NCI-H1105 treated with DMSO at 0.1 percent for 48 hours (cell line): ENCODE measurements at regions not wholly inside any gene's neighbourhood (a gene's known extent, or its start where the extent isn't known, plus 50 kb on each side); places are given as distances from the start of the nearest gene placed in this dataset.
"Not testable (repeated sequence)": the region's sequence is repeated elsewhere in the genome, so short reads cannot be mapped to it uniquely, and the experiment has no call there.

Source experiments
- DNase-seq: peaks from one replicate; lab custom pipeline; 2025; lab: John Stamatoyannopoulos, UW

DNA sequence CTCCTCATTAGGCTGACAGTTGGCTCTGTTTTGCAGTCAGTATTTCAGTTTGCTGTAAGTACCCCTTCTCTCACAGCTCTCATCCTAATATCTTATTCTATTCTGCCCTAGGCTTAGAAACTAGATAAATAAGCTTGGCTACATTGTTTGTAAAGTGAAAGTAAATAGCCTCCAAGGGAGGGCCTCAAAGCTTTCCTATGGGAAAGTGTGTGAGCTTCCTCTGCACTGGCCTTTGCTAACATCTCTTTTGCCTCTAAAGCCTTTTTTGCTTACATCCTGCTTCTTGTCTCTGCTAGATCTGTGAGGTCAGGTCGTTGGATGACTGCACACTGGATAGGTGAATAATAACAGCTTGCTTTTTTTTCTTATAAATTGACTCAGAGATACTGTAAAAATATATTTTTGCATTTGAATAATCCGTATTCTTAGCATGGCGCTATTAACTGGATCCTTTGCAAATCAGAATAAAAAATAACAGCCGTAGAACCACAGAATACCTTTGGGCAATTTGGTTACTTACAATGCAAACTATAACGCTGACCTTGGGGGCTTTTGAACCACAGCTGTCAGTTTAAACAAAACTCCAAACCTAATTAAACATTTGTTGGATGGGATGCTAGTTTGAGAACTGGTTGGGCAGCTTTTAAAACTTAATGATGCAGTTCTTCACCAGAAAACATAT is 55.1 kb downstream of the TTC6 start:
- peak; percentile 62 for DNase-seq

GRCh38 chr14:37652042-37652441 is 56.6 kb downstream of the TTC6 start:
- DNase-seq, result no peak

GRCh38 chr14:37655418-37655817 is 60.0 kb downstream of the TTC6 start:
- DNase-seq, result no peak

- peak; percentile 35 for DNase-seq
Observed at GRCh38 chr14:37658156-37658555, 62.7 kb downstream of the TTC6 start.

DNA sequence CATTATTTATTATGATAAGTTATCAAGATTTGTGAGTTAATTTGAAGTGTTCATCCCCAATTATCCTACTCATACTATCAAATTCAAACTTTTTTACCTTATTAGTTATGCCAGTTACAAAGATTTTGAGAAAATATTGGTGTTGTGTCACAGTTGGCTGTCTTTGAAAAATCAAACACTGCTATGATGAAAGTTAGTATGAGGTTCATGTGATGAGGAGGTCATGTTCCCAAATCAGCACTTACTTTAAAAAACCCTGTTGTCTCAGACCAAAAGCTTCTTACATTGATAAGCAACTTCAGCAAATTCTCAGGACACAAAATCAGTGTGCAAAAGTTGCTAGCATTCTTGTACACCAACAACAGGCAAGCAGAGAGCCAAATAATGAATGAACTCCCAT is 68.1 kb downstream of the TTC6 start:
- no peak for DNase-seq

GRCh38 chr14:37665479-37665878 is 70.0 kb downstream of the TTC6 start:
- no peak for DNase-seq

DNA sequence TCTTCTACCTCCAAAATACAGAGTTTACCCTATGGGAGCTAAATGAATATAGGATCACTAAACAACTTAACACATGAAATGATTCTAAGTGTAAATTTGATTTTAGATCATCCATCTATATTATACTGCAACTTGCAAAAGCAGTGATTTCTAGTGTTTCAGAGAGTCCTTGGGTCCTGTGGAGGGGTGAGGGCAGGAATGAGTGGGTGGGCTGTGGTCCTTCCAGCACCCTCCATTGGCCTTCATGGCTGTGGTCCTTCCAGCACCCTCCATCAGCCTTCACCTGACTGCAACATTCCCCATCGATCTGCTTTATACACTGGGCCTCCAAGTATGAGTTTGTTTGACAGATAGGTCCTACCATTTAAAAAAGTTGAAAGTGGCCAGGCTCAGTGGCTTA is 70.5 kb downstream of the TTC6 start:
- no peak for DNase-seq

DNA sequence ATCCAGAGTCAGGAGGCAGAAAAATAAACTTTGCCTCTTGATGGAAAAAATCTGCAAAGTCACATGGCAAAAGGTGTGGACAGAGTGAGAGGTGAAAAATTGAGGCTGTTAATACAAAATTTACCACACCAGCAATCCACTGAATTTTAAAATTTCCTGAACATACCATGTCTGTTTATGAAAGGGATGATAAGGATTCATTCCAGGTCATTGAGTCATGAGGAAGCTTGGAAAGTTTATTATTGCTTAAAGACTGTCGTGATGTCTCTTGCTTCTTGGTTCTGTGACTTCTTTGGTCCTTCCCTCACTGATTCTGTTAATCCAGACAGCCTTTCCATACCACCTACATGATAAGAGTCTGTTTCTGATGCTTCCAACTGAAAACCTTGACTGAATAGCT is 73.2 kb downstream of the TTC6 start:
- DNase-seq, result no peak

DNA sequence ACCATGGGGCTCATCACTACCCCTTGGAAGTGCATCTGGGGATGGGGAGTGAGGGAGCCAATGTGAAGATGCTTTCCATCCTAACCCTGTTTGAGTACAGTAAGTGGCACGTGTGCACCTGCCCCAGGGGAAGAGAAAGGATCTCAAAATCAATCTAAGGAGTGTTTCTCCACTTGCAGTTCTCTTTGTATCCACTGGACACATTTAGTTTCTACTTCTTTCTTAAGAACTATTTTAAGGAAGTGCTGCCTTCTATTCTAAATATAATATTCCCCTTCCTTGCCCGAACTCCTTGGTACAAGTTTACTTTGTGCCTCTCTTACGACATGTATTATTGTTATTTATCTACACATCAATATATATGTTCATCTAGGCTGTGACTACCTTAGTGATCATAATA is 73.8 kb downstream of the TTC6 start:
- no peak for DNase-seq

GRCh38 chr14:37673439-37673838 is 78.0 kb downstream of the TTC6 start:
- DNase-seq, result no peak

DNA sequence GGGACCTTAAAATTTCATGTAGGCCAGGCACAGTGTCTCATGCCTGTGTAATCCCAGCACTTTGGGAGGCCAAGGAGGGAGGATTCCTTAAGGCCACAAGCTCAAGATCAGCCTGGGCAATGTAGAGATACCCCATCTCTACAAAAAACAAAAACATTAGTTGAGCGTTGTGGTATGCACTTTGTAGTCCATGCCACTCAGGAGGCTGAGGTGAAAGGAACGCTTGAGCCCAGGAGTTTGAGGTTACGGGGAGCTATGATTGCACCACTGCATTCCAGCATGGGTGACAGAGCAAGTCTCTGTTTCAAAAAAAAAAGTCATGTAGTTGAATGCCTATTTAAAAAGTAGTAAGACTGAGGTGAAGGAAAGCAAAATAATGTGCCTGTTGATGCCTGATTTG is 83.5 kb downstream of the TTC6 start:
- no peak for DNase-seq

DNA sequence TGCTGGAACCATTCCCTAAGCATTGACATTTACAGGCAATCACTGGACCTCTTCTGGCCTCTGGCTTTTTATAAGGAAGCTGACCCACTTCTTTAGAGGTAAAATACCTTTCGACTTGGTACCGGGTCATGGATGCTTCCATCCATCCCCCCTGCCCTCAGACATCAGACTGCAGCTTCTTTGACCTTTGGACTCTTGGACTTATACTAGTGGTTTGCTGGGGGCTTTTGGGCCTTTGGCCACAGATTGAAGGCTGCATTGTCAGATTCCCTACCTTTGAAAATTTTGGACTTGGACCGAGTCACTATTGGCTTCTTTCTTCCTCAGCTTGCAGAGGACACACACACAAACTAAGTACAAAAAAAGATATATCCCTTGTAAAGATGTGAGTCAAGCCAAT is 86.1 kb downstream of the TTC6 start:
- DNase-seq, result no peak

GRCh38 chr14:37692680-37693079 is 97.3 kb downstream of the TTC6 start:
- DNase-seq, result not testable (repeated sequence)

- DNase-seq, result not testable (repeated sequence)
Observed at GRCh38 chr14:37693420-37693819, 98.0 kb downstream of the TTC6 start.

GRCh38 chr14:37695866-37696265 is 100.4 kb downstream of the TTC6 start:
- DNase-seq, result no peak

DNA sequence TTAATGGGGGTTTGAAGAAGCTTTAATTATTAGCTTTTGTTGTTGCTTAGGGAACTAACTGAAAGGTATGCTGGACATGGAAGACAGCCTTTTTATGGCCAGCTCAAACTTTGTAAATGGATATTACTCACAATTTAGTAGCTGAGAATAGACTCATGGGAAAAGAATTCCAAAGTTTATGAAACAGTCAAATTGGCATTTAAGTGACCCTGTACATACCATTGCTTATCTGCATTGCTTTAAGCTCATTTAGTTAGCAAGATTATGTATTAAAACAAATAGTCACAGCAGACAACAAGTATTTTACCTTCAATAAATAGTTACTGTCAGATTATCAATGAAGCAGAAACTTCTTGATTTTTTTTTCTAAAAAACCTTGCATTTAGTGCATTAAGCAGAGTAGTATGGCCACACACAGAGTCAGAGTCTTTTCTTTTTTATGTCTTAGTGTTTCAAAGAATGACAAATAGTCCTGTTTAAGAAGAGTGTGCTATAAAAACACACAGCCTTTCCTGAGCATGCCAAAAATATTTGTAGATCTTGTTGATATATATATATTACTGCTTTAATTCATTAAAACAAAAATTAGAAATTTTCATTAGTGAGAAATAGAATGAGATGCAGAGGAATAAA is 102.2 kb downstream of the TTC6 start:
- DNase-seq, result no peak

DNA sequence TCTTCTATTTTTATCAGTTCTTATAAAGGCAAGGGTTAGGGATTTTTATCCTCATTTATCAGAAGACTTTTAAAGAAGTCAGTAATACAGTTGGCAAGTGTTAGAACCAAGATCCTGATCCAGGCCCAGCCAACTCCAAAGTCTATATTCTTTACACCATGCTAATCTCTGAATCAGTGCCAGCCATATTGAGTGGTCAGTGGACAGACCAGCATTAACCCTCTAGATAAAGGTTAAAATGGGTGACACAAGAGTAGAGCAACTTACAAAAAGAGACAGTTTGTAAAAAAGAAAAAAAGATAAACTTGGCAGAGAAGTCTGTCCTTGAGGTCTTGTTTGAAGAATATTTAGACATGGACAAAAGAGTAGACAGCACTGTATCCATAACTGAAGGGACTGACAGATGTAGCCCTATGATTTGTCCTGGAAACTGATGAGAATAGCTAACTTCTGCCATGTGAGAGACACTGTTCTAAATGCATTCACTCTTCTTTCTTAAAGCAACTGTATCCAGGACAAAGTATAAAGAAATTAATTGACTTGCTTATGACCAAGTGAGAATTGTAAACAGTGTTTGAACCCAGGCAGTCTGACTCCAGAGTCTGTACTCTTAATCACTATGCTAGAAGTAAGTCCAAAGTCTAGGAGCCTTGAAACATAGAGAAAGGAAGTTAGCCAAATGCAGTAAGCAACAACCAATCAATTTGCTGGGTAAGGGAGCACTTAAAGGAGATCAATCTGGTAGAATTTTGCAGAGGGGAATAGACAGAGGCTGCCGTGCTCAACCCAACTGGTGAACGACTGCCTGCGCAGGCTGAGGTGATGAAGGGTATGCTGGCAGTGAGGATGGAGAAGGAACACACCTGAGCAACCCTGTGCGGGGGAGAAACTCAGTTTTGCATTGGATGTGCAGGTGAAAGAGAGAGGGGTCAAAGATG is 103.7 kb downstream of the TTC6 start:
- DNase-seq, result no peak

DNA sequence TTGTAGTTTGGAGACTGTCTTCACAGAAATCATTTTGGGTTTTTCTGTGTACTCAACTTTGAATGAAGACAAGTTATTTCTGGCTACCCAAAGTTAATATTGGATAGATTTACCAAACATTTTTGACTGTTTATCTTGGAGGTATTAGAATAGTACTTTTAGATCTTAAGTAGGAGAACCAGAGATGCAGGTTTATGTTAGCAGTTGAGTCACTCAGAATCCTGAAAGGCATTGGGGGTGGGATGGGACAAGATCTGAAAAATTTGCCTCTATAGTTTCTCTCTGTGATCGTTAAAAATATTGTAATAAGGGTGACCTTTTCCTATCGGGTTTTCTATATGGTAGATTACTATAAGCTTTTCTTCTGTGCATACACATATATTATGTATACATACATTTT is 112.3 kb downstream of the TTC6 start:
- DNase-seq, result no peak

DNA sequence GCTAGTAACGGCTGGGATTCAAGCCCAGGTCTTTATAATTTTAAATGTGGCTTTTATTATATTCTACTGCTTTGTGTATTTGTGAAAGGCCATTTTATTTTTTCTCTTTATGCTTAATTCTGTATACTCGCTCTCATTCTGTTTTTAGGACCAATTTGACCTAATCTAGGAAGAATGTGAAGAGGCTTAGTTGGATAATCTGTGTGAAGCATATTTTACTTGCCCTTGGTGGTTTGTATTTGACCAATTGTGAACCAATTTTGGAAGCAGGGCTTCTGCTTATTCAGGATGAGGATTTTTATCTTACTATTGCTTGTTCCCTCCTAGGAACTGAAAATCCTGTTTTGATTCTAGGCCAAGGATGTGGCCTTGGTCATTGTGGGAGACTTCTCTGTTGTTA is 113.1 kb downstream of the TTC6 start:
- DNase-seq, result no peak

GRCh38 chr14:37709419-37710195 is 114.2 kb downstream of the TTC6 start:
- DNase-seq, result peak; percentile 19

GRCh38 chr14:37711356-37711830 is 116.0 kb downstream of the TTC6 start:
- DNase-seq, result no peak
